Nephron progenitor cell (in vitro differentiated cells): ENCODE measurements at regions not wholly inside any gene's neighbourhood (a gene's known extent, or its start where the extent isn't known, plus 50 kb on each side); places are given as distances from the start of the nearest gene placed in this dataset.

ENCODE experiments used
- DNase-seq: peaks from one replicate; pipeline ENCODE4 v3.0.0; 2021
- H3K27ac Mint-ChIP-seq: 2 replicates; pipeline ENCODE4 v1.8.0; 2021; ENCODE audit warnings: mild to moderate bottlenecking, moderate library complexity, mixed read lengths
- H3K27me3 Mint-ChIP-seq: 2 replicates; pipeline ENCODE4 v1.8.0; 2021; ENCODE audit warnings: mild to moderate bottlenecking, low read depth, mixed read lengths; ENCODE audit not compliant: poor library complexity
- H3K36me3 Mint-ChIP-seq: 2 replicates; pipeline ENCODE4 v1.8.0; 2021; ENCODE audit warnings: low read depth, mixed read lengths
- H3K4me1 Mint-ChIP-seq: 2 replicates; pipeline ENCODE4 v1.8.0; 2021; ENCODE audit warnings: mixed read lengths
- H3K4me3 Mint-ChIP-seq: 2 replicates; pipeline ENCODE4 v1.8.0; 2021; ENCODE audit warnings: mild to moderate bottlenecking, moderate library complexity, mixed read lengths
- H3K9me3 Mint-ChIP-seq: 2 replicates; pipeline ENCODE4 v1.8.0; 2021; ENCODE audit warnings: mild to moderate bottlenecking, moderate library complexity, mixed read lengths
- CTCF ChIP-seq: fragments of 200-600 bp; sonication (generic); IDR thresholded peaks from 2 replicates; pipeline ENCODE4 v1.5.0; 2021; ENCODE audit warnings: antibody characterized with exemption

DNA sequence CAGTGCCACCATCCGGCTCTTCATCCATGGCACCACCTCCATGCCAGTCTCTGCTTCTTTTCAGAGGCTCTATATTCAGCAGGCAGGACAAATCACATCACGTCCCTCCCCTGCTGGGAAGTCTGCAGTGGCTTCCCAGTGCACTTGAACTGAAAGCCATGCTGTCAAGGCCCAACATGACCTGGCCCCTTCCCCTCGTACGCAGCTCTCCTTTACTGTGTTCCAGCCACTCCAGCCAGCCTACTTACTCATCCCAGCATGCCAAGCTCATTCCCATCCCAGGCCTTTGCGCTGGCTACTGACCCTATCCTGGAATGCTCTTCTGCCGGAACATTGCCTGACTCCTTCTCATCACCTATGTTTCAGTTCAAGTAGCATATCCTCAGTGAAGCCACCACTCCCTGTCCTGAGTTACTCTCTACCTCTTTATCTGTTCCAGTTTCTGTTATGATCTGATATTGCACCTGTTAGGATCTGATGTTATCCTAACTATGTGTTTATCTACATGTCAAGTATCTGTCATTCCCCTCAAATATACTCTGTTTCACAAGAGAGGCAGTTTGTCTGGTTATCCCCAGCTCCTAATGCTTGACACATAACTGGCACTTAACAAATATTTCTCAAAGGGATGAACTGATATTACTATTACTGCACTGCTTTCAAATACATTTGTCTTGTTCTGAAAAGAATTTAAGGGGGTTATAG lies 101.2 kb upstream of the F3 start:
- H3K36me3 Mint-ChIP-seq = peaks cover 8% of the 10 kb centered on the region
- TF ChIP-seq CTCF = no peak
- no peak overlapping the region for H3K27ac Mint-ChIP-seq
- no peak overlapping the region for H3K4me3 Mint-ChIP-seq
- peaks cover 19% of the 10 kb centered on the region for H3K9me3 Mint-ChIP-seq
- H3K27me3 Mint-ChIP-seq = no peaks in the 10 kb centered on the region
- no peak for DNase-seq
- peaks cover 9% of the 10 kb centered on the region for H3K4me1 Mint-ChIP-seq

DNA sequence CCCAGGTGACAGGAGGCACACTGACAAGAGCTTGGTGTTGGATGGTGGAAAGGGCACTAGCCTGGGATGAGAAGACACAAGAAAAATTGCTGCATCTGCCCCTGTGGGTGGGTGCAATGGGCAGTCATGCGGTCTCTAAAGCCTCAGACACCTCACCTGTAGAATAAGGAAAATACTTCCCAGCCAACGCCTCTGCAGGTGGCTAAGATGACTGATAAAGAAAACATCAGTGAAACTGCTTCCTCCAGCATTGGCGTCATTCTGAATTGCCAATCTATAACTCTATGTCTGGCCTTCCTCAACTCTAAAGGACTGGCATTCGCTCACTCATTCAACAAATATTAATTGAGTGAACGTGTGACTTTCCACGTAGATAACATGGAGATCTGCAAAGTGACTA lies 100.4 kb upstream of the F3 start:
- Mint-ChIP-seq H3K27me3 (no peaks in the 10 kb centered on the region), H3K4me3 (no peak overlapping the region), H3K36me3 (peaks cover 8% of the 10 kb centered on the region), H3K27ac (no peak overlapping the region), H3K4me1 (peaks cover 2% of the 10 kb centered on the region), H3K9me3 (peaks cover 19% of the 10 kb centered on the region)
- no peak for TF ChIP-seq CTCF
- no peak for DNase-seq

GRCh38 chr1:94640125-94640524 lies 98.6 kb upstream of the F3 start:
- no peak for TF ChIP-seq CTCF
- no peak overlapping the region for H3K4me3 Mint-ChIP-seq
- peaks cover 8% of the 10 kb centered on the region for H3K36me3 Mint-ChIP-seq
- H3K27ac Mint-ChIP-seq = no peak overlapping the region
- H3K4me1 Mint-ChIP-seq = no peaks in the 10 kb centered on the region
- no peaks in the 10 kb centered on the region for H3K27me3 Mint-ChIP-seq
- peaks cover 19% of the 10 kb centered on the region for H3K9me3 Mint-ChIP-seq
- no peak for DNase-seq

- peaks cover 8% of the 10 kb centered on the region for H3K27me3 Mint-ChIP-seq
- H3K36me3 Mint-ChIP-seq = peaks cover 8% of the 10 kb centered on the region
- no peak overlapping the region for H3K4me3 Mint-ChIP-seq
- H3K9me3 Mint-ChIP-seq = peaks cover 19% of the 10 kb centered on the region
- no peak for DNase-seq
- no peak for TF ChIP-seq CTCF
- H3K27ac Mint-ChIP-seq = no peak overlapping the region
- no peaks in the 10 kb centered on the region for H3K4me1 Mint-ChIP-seq
Measured at GRCh38 chr1:94637121-94637520, 95.6 kb upstream of the F3 start.

DNA sequence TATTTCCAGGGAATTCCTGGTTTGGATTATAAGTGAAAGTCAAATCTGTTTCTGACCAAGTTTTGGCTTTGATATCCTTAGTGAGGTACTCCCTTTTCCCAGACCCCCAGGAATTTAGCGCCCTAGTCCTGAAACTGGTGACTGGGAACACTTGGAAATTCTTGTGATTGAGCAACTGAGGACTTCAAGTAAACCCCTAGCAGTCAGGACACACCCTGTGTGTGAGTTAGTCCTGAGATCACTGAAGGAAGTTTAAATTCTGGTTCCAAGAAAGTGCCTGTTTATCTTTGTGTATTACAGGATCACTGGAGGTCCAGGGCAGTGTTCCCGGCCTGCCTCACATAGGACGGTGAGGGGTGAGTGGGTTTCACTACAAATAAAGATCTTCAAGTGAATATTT lies 95.1 kb upstream of the F3 start:
- no peak for TF ChIP-seq CTCF

DNA sequence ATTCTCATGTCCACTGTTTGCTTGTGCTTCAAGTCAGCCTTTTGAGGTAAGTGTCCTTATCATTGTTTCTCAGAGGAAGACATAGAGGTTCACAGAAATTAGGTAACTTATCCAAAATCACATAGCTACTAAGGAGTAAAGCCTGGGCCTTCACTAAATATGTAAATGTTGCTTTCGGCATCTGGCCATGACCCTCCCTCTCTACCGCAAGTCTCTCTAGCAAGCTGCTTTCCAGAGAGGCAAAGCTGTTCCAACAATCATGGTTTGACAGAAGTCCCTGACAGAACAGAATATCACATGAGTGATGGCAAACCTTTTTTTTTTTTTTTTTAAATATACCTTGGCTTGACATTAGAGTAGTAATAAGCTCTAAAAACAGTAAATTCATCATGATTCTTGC lies 94.5 kb upstream of the F3 start:
- no peak for TF ChIP-seq CTCF
- H3K27me3 Mint-ChIP-seq = peaks cover 11% of the 10 kb centered on the region
- no peak overlapping the region for H3K27ac Mint-ChIP-seq
- DNase-seq = no peak
- H3K36me3 Mint-ChIP-seq = peaks cover 8% of the 10 kb centered on the region
- H3K4me1 Mint-ChIP-seq = no peaks in the 10 kb centered on the region
- peaks cover 19% of the 10 kb centered on the region for H3K9me3 Mint-ChIP-seq
- no peak overlapping the region for H3K4me3 Mint-ChIP-seq

More for the DNA sequence above, 95.1 kb upstream of the F3 start:
- H3K36me3 Mint-ChIP-seq = peaks cover 8% of the 10 kb centered on the region
- H3K27me3 Mint-ChIP-seq = peaks cover 11% of the 10 kb centered on the region
- H3K4me3 Mint-ChIP-seq = no peak overlapping the region
- peaks cover 19% of the 10 kb centered on the region for H3K9me3 Mint-ChIP-seq
- H3K4me1 Mint-ChIP-seq = no peaks in the 10 kb centered on the region
- no peak overlapping the region for H3K27ac Mint-ChIP-seq
- no peak for DNase-seq
